HG02938 (cell line): ENCODE measurements at regions not wholly inside any gene's neighbourhood (a gene's known extent, or its start where the extent isn't known, plus 50 kb on each side); places are given as distances from the start of the nearest gene placed in this dataset.

Source experiments
- ATAC-seq: cut with Tn5 transposase; IDR thresholded peaks from one replicate; pipeline ENCODE4 v1.9.1; 2021; ENCODE audit warnings: mild to moderate bottlenecking, moderate library complexity; ENCODE audit not compliant: unreplicated experiment

- ATAC-seq, result no peak
Measured at GRCh38 chr10:71137701-71138100, 74.7 kb upstream of the UNC5B start.

- no peak for ATAC-seq
Measured at GRCh38 chr10:71138166-71138830, 74.1 kb upstream of the UNC5B start.

GRCh38 chr10:71141528-71141927 is 70.8 kb upstream of the UNC5B start:
- no peak for ATAC-seq

GRCh38 chr10:71143170-71143569 is 69.2 kb upstream of the UNC5B start:
- ATAC-seq, result no peak

GRCh38 chr10:71143610-71144009 is 68.8 kb upstream of the UNC5B start:
- no peak for ATAC-seq

GRCh38 chr10:71144824-71145223 is 67.5 kb upstream of the UNC5B start:
- no peak for ATAC-seq

- no peak for ATAC-seq
Measured at GRCh38 chr10:71145352-71145945, 66.9 kb upstream of the UNC5B start.

GRCh38 chr10:71150796-71151195 is 61.6 kb upstream of the UNC5B start:
- ATAC-seq, result no peak

GRCh38 chr10:71152043-71152442 is 60.3 kb upstream of the UNC5B start:
- ATAC-seq, result no peak

- no peak for ATAC-seq
Measured at GRCh38 chr10:71156436-71156835, 55.9 kb upstream of the UNC5B start.

- no peak for ATAC-seq
Measured at GRCh38 chr10:71157435-71157834, 54.9 kb upstream of the UNC5B start.

- ATAC-seq, result no peak
Measured at GRCh38 chr10:71158251-71158650, 54.1 kb upstream of the UNC5B start.

- ATAC-seq, result no peak
Measured at GRCh38 chr10:71158902-71159301, 53.5 kb upstream of the UNC5B start.

GRCh38 chr10:71159892-71160291 is 52.5 kb upstream of the UNC5B start:
- no peak for ATAC-seq

GRCh38 chr10:71161425-71161824 is 50.9 kb upstream of the UNC5B start:
- ATAC-seq, result no peak
